ENCODE measurements at regions not wholly inside any gene's neighbourhood (a gene's known extent, or its start where the extent isn't known, plus 50 kb on each side); places are given as distances from the start of the nearest gene placed in this dataset.

GRCh38 chr1:164433141-164433817 lies 125.7 kb upstream of the PBX1 start:
- Histone ChIP-seq H3K4me1 (no peaks in the 10 kb centered on the region), H3K27ac (no peak overlapping the region), H3K36me3 (ENCODE audit: low read depth, missing control alignments) (no peaks in the 10 kb centered on the region), H3K27me3 (no peaks in the 10 kb centered on the region), H3K4me3 (no peak overlapping the region), H3K9me3 (no peaks in the 10 kb centered on the region)
- TF ChIP-seq CTCF (IDR thresholded peaks at IDR 0.05) = no peak
- DNase-seq = no peak
- intact Hi-C loops (cut with DNase I; ENCODE audit: low total_unique reads) = no loop called here
- WGBS, 2 donors = 77 to 82% methylated on average over 3 of the region's 3 CpGs

GRCh38 chr1:164433818-164434170 lies 125.2 kb upstream of the PBX1 start:
- TF ChIP-seq CTCF (IDR thresholded peaks at IDR 0.05) = no peak
- TF ChIP-seq POLR2A (IDR thresholded peaks at IDR 0.05) = no peak
- no peak overlapping the region for H3K4me3 ChIP-seq
- H3K27me3 ChIP-seq = no peaks in the 10 kb centered on the region
- no peaks in the 10 kb centered on the region for H3K4me1 ChIP-seq
- H3K9me3 ChIP-seq = no peaks in the 10 kb centered on the region
- intact Hi-C loops (cut with DNase I; ENCODE audit: low total_unique reads) = no loop called here
- no peaks in the 10 kb centered on the region for H3K36me3 ChIP-seq (ENCODE audit: low read depth, missing control alignments)
- DNase-seq = no peak
- no peak overlapping the region for H3K27ac ChIP-seq
- 65 to 71% methylated on average over 1 of the region's 1 CpG for WGBS, 2 donors

GRCh38 chr1:164440232-164440631 lies 118.8 kb upstream of the PBX1 start:
- Histone ChIP-seq H3K27me3 (no peaks in the 10 kb centered on the region), H3K4me1 (no peaks in the 10 kb centered on the region), H3K9me3 (no peaks in the 10 kb centered on the region), H3K27ac (no peak overlapping the region), H3K4me3 (no peak overlapping the region), H3K36me3 (ENCODE audit: low read depth, missing control alignments) (no peaks in the 10 kb centered on the region)
- 53 to 56% methylated on average over 1 of the region's 1 CpG for WGBS, 2 donors
- DNase-seq = peak; percentile 25
- intact Hi-C loops (cut with DNase I; ENCODE audit: low total_unique reads) = no loop called here
- TF ChIP-seq POLR2A (IDR thresholded peaks at IDR 0.05) (no peak), CTCF (IDR thresholded peaks at IDR 0.05) (no peak)

- no peak for DNase-seq
- Histone ChIP-seq H3K36me3 (ENCODE audit: low read depth, missing control alignments) (no peaks in the 10 kb centered on the region), H3K9me3 (no peaks in the 10 kb centered on the region), H3K27me3 (no peaks in the 10 kb centered on the region), H3K4me1 (no peaks in the 10 kb centered on the region), H3K4me3 (no peak overlapping the region), H3K27ac (no peak overlapping the region)
- 88 to 100% methylated on average over 1 of the region's 1 CpG for WGBS, 2 donors
- intact Hi-C loops (cut with DNase I; ENCODE audit: low total_unique reads) = no loop called here
- TF ChIP-seq CTCF (IDR thresholded peaks at IDR 0.05) (no peak), POLR2A (IDR thresholded peaks at IDR 0.05) (no peak)
Observed at GRCh38 chr1:164443166-164443565, 115.8 kb upstream of the PBX1 start.

GRCh38 chr1:164443836-164444235 lies 115.1 kb upstream of the PBX1 start:
- DNase-seq = no peak

More at GRCh38 chr1:164443836-164444235, 115.1 kb upstream of the PBX1 start:
- no peaks in the 10 kb centered on the region for H3K9me3 ChIP-seq
- H3K27ac ChIP-seq = no peak overlapping the region
- H3K36me3 ChIP-seq (ENCODE audit: low read depth, missing control alignments) = no peaks in the 10 kb centered on the region
- H3K4me1 ChIP-seq = no peaks in the 10 kb centered on the region
- TF ChIP-seq CTCF (IDR thresholded peaks at IDR 0.05) (no peak), POLR2A (IDR thresholded peaks at IDR 0.05) (no peak)
- H3K4me3 ChIP-seq = no peak overlapping the region
- WGBS, 2 donors = 82 to 95% methylated on average over 1 of the region's 1 CpG
- H3K27me3 ChIP-seq = no peaks in the 10 kb centered on the region
- intact Hi-C loops (cut with DNase I; ENCODE audit: low total_unique reads) = no loop called here

Measured in testis (tissue), 2 donors.